ENCODE measurements at regions not wholly inside any gene's neighbourhood (a gene's known extent, or its start where the extent isn't known, plus 50 kb on each side); places are given as distances from the start of the nearest gene placed in this dataset.

- no peaks in the 10 kb centered on the region for H3K27me3 ChIP-seq (ENCODE audit: insufficient read depth, poor library complexity, severe bottlenecking)
- DNase-seq (ENCODE audit: low read depth in 1 of 2, low spot score in 1 of 2): no peak
- TF ChIP-seq CTCF (IDR thresholded peaks at IDR 0.05; ENCODE audit: insufficient read depth, low read length) (no peak), GABPA (IDR thresholded peaks at IDR 0.05; ENCODE audit: low read depth) (no peak), REST (IDR thresholded peaks at IDR 0.05; ENCODE audit: insufficient replicate concordance, low read depth) (no peak), SPI1 (IDR thresholded peaks at IDR 0.05; ENCODE audit: borderline replicate concordance, low read depth) (no peak), POLR2AphosphoS5 (IDR thresholded peaks at IDR 0.05; ENCODE audit: low read depth) (no peak)
- no peak overlapping the region for H3K27ac ChIP-seq (replicated peaks)
- H3K4me3 ChIP-seq (replicated peaks; ENCODE audit: insufficient read depth, low read length): no peak overlapping the region
Observed at GRCh38 chr9:121558473-121558872, 58.8 kb upstream of the GGTA1 start.

DNA sequence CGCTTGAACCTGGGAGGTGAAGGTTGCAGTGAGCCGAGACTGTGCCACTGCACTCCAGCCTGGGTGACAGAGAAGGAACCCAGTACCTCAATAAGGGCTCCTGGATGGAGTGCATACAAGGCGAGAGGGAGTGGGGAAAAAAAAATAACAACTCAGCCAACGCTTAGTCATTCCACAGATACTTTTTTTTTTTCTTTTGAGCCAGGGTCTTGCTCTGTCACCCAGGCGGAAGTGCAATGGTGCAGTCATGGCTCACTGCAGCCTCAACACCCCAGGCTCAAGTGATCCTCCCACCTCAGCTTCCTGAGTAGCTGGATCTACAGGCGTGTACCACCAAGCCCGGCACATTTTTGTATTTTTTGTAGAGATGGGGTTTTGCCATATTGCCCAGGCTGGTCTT, 59.5 kb upstream of the GGTA1 start:
- H3K27ac ChIP-seq (replicated peaks): no peak overlapping the region
- H3K27me3 ChIP-seq (ENCODE audit: insufficient read depth, poor library complexity, severe bottlenecking): no peaks in the 10 kb centered on the region
- TF ChIP-seq POLR2AphosphoS5 (IDR thresholded peaks at IDR 0.05; ENCODE audit: low read depth) (no peak), GABPA (IDR thresholded peaks at IDR 0.05; ENCODE audit: low read depth) (no peak), SPI1 (IDR thresholded peaks at IDR 0.05; ENCODE audit: borderline replicate concordance, low read depth) (no peak)
- no peak for DNase-seq (ENCODE audit: low read depth in 1 of 2, low spot score in 1 of 2)
- H3K4me3 ChIP-seq (replicated peaks; ENCODE audit: insufficient read depth, low read length): no peak overlapping the region

- DNase-seq (ENCODE audit: low read depth in 1 of 2, low spot score in 1 of 2): no peak
- no peak overlapping the region for H3K4me3 ChIP-seq (replicated peaks; ENCODE audit: insufficient read depth, low read length)
- H3K27me3 ChIP-seq (ENCODE audit: insufficient read depth, poor library complexity, severe bottlenecking): no peaks in the 10 kb centered on the region
- H3K27ac ChIP-seq (replicated peaks): no peak overlapping the region
- TF ChIP-seq REST (IDR thresholded peaks at IDR 0.05; ENCODE audit: insufficient replicate concordance, low read depth) (no peak), GABPA (IDR thresholded peaks at IDR 0.05; ENCODE audit: low read depth) (no peak), SPI1 (IDR thresholded peaks at IDR 0.05; ENCODE audit: borderline replicate concordance, low read depth) (no peak), CTCF (IDR thresholded peaks at IDR 0.05; ENCODE audit: insufficient read depth, low read length) (no peak)
Observed at GRCh38 chr9:121560921-121561320, 61.3 kb upstream of the GGTA1 start.

DNA sequence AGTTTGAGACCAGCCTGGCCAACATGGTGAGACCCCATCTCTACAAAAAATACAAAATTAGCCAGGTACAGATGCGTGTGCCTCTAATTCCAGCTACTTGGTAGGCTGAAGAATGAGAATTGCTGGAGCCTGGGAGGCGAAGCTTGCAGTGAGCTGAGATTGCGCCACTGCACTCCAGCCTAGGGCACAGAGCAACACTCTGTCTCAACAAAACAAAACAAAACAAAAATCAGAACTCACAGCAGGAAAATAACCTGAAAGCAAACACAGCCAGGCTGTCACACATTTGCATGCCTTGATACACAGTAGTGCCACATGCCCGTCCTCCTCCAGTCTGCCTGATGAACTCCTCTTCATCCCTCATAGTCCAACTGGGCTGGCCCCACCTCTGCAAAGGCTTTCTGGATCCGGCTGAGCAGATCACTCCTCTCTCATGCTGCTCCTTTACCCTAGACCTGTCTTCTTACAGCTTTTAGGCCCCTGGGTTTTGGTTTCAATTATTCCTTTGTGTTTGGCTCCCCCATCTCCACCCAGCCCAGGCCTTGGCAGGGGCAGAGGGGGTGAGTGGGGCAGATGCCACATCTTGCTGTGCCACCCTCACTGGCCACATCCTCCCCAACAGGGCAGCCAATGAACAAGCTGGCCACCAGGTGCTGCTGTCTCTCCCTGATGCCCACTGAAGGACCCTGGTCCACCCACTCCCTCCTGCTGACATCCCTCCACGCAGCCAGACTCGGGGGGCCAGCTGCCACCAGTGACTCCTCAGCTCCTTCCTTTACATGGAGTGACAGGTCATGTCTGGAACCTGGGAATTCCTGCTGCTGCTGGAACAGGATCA, 62.0 kb upstream of the GGTA1 start:
- TF ChIP-seq POLR2AphosphoS5 (IDR thresholded peaks at IDR 0.05; ENCODE audit: low read depth): no peak
- TF ChIP-seq CTCF (IDR thresholded peaks at IDR 0.05; ENCODE audit: insufficient read depth, low read length): no peak
- no peak for TF ChIP-seq REST (IDR thresholded peaks at IDR 0.05; ENCODE audit: insufficient replicate concordance, low read depth)
- TF ChIP-seq GABPA (IDR thresholded peaks at IDR 0.05; ENCODE audit: low read depth): no peak
- no peak for TF ChIP-seq SPI1 (IDR thresholded peaks at IDR 0.05; ENCODE audit: borderline replicate concordance, low read depth)
- no peak overlapping the region for H3K4me3 ChIP-seq (replicated peaks; ENCODE audit: insufficient read depth, low read length)

More for the DNA sequence above, 62.0 kb upstream of the GGTA1 start:
- no peaks in the 10 kb centered on the region for H3K27me3 ChIP-seq (ENCODE audit: insufficient read depth, poor library complexity, severe bottlenecking)
- no peak for DNase-seq (ENCODE audit: low read depth in 1 of 2, low spot score in 1 of 2)
- H3K27ac ChIP-seq (replicated peaks): no peak overlapping the region

Measured in HL-60 (cell line).